Retinal pigment epithelial cell (primary cell): ENCODE measurements at regions not wholly inside any gene's neighbourhood (a gene's known extent, or its start where the extent isn't known, plus 50 kb on each side); places are given as distances from the start of the nearest gene placed in this dataset.
"Not testable (repeated sequence)": the region's sequence is repeated elsewhere in the genome, so short reads cannot be mapped to it uniquely, and the experiment has no call there.

ENCODE experiments used
- DNase-seq: peaks from one replicate; pipeline ENCODE4 v3.0.0-alpha.2; 2010; ENCODE audit warnings: low read depth
- H3K4me3 ChIP-seq: 2 replicates; pipeline ENCODE4 v1.5.1; 2011; ENCODE audit warnings: mild to moderate bottlenecking, low read length, control low read depth, moderate library complexity
- TF ChIP-seq, protein P1 (sequence below): conservative IDR thresholded peaks from 2 replicates; pipeline ENCODE4 v1.5.1; 2011; ENCODE audit warnings: low read depth, low read length, control low read depth, inconsistent platforms

- DNase-seq, result no peak
- TF ChIP-seq, protein P1, sequence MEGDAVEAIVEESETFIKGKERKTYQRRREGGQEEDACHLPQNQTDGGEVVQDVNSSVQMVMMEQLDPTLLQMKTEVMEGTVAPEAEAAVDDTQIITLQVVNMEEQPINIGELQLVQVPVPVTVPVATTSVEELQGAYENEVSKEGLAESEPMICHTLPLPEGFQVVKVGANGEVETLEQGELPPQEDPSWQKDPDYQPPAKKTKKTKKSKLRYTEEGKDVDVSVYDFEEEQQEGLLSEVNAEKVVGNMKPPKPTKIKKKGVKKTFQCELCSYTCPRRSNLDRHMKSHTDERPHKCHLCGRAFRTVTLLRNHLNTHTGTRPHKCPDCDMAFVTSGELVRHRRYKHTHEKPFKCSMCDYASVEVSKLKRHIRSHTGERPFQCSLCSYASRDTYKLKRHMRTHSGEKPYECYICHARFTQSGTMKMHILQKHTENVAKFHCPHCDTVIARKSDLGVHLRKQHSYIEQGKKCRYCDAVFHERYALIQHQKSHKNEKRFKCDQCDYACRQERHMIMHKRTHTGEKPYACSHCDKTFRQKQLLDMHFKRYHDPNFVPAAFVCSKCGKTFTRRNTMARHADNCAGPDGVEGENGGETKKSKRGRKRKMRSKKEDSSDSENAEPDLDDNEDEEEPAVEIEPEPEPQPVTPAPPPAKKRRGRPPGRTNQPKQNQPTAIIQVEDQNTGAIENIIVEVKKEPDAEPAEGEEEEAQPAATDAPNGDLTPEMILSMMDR, result no peak
These were observed 74.5 kb upstream of the MEGF10 start for GRCh38 chr5:127216143-127216542.

DNA sequence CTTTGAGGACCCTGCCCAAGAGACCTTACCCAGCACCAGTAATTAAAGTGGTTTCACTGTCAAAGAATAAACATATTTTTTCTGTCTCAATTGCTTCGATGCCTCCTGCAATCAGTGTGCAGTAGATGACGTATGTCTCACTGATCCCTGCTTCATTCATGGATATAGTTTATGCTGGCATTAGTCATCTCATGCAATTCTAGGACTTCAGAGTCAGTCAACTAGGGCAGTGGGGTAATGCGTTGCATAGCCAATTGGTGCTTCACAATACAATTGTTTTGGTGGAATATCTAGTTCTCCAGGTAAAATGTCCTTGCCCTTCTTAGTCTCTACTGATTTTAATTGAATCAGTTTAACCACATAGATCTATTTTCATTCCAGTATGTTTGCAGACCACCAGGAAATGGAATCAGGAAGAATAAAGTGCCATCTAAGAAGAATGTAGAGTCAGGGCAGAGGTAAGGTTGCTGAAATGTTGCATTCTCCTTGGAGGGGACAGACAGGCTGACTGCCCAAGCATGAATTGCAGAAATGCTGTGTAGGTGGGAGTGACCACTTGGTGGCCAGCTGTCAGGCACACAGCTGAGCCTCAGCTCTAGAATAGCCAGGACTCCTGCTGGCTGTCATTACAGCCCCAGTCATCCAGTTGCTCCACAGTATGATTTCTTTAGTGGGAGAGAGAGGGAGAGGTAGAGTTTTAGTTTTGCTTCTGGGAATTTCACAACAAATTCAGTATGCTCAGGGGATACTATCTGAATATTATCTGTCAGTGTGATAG, 73.5 kb upstream of the MEGF10 start:
- no peak overlapping the region for H3K4me3 ChIP-seq
- TF ChIP-seq, protein P1, result peak; percentile 13
- no peak for DNase-seq

More at GRCh38 chr5:127216143-127216542, 74.5 kb upstream of the MEGF10 start:
- no peak overlapping the region for H3K4me3 ChIP-seq

- H3K4me3 ChIP-seq, DNase-seq: not testable (repeated sequence)
These were observed 68.7 kb upstream of the MEGF10 start for GRCh38 chr5:127221936-127222335.

GRCh38 chr5:127222571-127223156, 67.9 kb upstream of the MEGF10 start:
- not testable (repeated sequence) for H3K4me3 ChIP-seq, DNase-seq

- no peak for DNase-seq
- TF ChIP-seq, protein P1, result no peak
- no peak overlapping the region for H3K4me3 ChIP-seq
These were observed 67.2 kb upstream of the MEGF10 start for GRCh38 chr5:127223256-127223974.

- no peak overlapping the region for H3K4me3 ChIP-seq
- TF ChIP-seq, protein P1, result no peak
- DNase-seq, result no peak
These were observed 62.7 kb upstream of the MEGF10 start for GRCh38 chr5:127227881-127228280.

GRCh38 chr5:127228540-127229184, 61.9 kb upstream of the MEGF10 start:
- peak overlapping the region; percentile 61 for H3K4me3 ChIP-seq
- TF ChIP-seq, protein P1, result no peak
- no peak for DNase-seq
